ENCODE measurements at regions not wholly inside any gene's neighbourhood (a gene's known extent, or its start where the extent isn't known, plus 50 kb on each side); places are given as distances from the start of the nearest gene placed in this dataset.

- TF ChIP-seq POLR2A (IDR thresholded peaks at IDR 0.05; ENCODE audit: low read length) (no peak), GATA1 (IDR thresholded peaks at IDR 0.05; ENCODE audit: low read depth, low read length) (no peak)
Measured at GRCh38 chr5:87867281-87867680, 401.4 kb downstream of the TMEM161B start.

All from erythroblast (primary cell).